HG03354 (cell line): ENCODE measurements at regions not wholly inside any gene's neighbourhood (a gene's known extent, or its start where the extent isn't known, plus 50 kb on each side); places are given as distances from the start of the nearest gene placed in this dataset.

Experiments
- ATAC-seq: cut with Tn5 transposase; IDR thresholded peaks from one replicate; pipeline ENCODE4 v1.9.1; 2021; ENCODE audit warnings: mild to moderate bottlenecking; ENCODE audit not compliant: unreplicated experiment, poor library complexity, severe bottlenecking

DNA sequence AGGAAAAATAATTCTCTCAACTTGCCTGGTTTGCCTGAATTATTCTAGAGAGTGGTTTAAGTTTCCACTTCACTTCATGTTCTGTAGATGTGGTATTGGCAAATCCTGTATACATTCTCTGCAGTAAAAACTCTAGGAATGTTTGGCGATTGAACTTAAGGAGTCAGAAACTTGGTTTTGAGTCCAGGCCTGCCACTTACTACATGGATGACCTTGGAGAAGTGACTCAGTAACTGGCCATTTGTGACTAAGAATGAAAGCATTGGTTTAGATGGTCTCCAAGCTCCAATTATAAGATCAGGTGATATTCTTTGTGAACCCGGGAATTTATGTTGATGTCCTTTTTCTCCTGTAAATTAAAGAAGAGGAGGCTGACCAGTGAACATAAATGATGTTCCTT lies 233.8 kb downstream of the GAS1 start:
- no peak for ATAC-seq

- no peak for ATAC-seq
Observed at GRCh38 chr9:86708918-86709835, 238.1 kb downstream of the GAS1 start.

GRCh38 chr9:86707932-86708510 lies 239.3 kb downstream of the GAS1 start:
- no peak for ATAC-seq

- ATAC-seq: no peak
Observed at GRCh38 chr9:86706391-86706790, 240.9 kb downstream of the GAS1 start.

DNA sequence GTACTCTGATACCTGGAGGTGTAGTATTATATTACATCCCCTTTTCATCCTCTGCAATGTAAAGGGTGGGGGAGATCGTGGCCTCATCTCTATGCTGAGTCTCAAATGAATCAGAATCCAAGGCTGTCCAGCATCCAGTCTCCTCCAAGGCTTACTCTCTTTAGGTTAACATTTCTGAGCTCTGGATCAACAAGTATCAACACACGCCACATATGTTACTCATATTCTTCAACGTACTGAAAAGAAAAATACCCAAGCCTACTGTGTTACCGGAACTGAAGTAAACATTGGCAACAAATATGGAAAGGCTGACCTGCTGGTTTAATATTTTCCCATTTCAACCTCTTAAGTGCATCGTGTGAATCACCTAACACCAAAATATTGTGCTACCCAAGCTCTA lies 241.8 kb downstream of the GAS1 start:
- ATAC-seq: no peak

GRCh38 chr9:86703346-86703745 lies 244.0 kb downstream of the GAS1 start:
- no peak for ATAC-seq

- no peak for ATAC-seq
Observed at GRCh38 chr9:86700629-86701028, 246.7 kb downstream of the GAS1 start.

GRCh38 chr9:86697999-86698398 lies 249.3 kb downstream of the GAS1 start:
- ATAC-seq: no peak

DNA sequence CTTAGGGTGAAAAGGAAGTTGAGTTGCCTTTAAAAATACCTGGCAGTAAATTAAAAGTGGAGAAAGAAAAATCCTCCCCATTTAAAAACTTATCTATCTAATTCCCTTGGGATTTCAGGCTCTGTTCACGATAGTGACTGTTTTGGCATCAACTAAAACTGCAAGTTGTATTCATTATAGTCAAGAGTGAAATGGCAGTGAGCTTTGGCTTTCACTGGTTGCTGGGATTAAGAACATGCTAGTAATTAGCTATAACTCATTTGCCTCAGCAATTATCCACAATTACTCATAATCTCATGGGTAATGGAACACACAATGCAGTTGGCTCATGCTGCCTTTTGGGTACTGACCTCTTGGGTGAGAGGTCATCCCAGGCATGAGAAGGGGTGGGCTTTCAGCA lies 250.1 kb downstream of the GAS1 start:
- no peak for ATAC-seq

DNA sequence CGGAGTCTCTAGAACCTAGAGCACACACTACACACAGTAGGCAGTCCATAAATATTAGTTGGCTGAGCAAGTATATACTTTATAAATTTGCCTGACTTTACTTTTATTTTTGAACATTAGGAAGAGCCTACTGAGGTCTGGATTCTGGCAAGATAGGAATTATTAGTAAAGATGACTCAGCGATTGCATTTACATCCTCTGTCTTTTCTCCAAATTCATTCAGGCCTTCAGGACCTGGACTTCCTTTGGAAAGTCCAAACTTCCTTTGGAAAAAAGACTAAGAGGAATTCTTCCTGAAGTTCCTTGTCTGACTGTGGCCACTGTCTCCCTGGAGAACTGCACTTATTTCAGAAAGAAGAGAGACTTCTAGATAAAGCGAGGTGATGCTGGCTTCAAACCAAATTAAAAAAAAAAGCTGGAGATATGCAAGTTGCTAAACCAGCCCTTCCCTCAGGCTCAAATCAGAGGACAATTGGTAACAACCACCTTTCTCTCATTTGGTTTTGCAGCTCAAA lies 251.3 kb downstream of the GAS1 start:
- ATAC-seq: no peak

DNA sequence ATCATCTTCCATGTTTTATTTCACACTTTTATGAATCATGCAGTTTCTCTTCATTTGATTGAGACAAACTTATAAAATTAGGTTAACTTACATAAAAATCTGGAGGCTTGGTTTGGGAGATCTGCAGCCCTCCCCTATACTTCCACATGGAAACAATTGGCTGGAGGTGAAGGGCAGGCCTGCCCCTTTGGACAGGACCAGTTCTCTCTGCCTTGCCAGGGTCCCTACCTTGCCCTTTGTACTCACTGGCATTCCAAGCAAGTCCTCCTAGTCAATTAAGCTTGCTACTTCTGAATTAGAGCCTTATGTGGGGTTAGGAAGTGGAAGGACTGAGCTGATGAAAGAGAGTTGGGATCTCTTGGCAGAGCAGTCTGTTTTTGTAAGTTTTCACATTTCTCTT lies 257.3 kb downstream of the GAS1 start:
- no peak for ATAC-seq

- no peak for ATAC-seq
Observed at GRCh38 chr9:86687788-86688187, 259.5 kb downstream of the GAS1 start.

DNA sequence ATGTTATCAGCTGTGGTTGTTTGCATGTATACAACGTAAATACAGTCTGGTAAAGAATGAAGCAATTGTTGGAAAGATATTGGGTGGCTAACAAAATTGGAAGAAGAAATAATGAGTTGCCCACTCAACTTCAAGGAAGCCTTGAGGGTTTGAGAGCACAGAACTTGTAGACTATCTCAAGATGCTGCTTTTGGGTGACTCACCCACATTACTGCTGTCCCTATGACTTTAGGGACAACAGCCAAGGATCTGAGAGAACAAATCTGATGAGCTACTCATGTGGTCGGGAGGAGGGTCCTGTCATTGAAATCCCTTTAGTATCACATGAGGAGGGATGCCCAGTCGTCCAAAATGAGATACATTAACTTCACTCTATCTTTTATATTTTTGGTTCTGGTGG lies 261.8 kb downstream of the GAS1 start:
- no peak for ATAC-seq

DNA sequence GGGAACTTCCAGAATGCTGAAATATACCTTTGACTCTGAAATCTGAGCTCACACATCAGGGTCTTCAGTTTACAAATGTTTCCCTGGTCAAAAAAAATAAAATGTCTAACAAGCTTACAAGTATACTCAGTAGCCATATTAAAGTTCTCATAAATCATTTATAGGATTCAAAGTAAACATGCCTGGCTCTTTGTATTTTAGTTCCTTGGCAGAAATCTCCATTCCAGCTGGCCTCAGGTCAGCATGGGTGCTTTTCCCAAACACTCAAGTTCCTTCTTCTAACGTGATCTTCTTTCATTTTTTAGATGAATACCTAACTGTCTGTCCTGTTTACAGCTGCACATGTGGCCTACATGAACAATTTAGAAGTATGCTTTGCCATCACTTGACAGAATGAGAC lies 263.2 kb downstream of the GAS1 start:
- ATAC-seq: no peak

GRCh38 chr9:86682240-86682639 lies 265.1 kb downstream of the GAS1 start:
- ATAC-seq: no peak

- no peak for ATAC-seq
Observed at GRCh38 chr9:86679909-86680308, 267.4 kb downstream of the GAS1 start.

GRCh38 chr9:86676396-86676795 lies 270.9 kb downstream of the GAS1 start:
- no peak for ATAC-seq

GRCh38 chr9:86675805-86676204 lies 271.5 kb downstream of the GAS1 start:
- no peak for ATAC-seq

DNA sequence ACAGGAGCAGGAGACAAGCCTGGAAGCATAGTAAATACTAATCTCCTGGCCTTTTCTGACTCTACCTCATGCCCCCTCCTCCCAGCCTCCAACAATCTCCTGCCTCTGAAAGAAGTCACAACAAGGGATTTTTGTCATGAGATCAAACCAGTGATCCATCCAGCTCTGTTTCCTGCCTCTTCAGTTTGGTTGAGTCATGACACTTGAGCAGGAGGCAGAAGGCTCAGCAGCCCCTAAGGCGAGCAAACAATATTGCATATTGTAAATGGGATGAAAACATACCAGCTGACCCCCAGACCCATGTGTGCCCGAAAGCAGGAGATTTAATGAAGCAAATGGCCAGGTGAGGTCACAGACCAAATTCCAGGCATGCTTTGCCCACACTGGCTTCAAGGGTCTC lies 272.8 kb downstream of the GAS1 start:
- ATAC-seq: no peak

DNA sequence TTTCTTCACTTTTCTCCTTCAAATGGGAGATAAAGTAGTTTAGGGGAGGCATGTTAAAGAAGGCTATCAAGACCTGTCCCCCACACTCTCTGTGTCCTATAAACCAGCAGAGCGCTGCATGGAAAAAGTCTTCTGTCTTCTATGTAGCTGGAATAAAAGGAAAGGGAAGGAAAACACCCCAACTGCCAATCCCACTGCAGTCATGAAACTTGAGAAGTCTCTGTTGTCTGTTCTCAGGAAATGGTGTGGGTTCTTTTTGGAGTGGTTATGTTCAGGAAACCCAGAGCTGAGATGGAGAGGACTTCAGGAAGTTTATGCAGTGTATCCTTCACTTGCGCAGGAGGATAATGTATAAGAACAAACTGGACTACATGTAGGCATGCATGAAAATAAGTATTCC lies 274.3 kb downstream of the GAS1 start:
- ATAC-seq: no peak

DNA sequence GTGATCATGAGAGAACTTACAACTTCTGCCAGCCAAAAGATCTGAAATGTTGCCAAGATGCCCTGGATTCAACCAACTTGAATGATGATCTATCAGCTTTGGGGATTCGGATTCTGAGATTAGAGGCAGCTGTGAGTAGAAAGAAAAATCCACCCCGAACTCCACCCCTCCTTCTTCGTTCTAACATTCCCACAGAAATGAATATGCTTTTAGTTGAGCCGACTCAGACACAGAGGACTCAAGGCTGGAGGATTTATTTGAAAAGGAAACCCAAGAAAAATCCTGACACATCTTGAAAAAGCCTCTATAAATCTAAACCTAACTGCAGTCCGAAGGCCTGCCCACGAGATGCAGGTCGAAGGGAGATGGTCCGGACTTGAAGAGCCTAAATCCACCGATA lies 275.0 kb downstream of the GAS1 start:
- no peak for ATAC-seq
